Amniotic stem cell (primary cell): ENCODE measurements at regions not wholly inside any gene's neighbourhood (a gene's known extent, or its start where the extent isn't known, plus 50 kb on each side); places are given as distances from the start of the nearest gene placed in this dataset.

Source experiments
- DNase-seq: peaks from one replicate; lab custom pipeline; 2025; lab: John Stamatoyannopoulos, UW

GRCh38 chr19:28023064-28023463 is 1189.9 kb downstream of the UQCRFS1 start:
- DNase-seq, result no peak

GRCh38 chr19:28022506-28022905 is 1190.4 kb downstream of the UQCRFS1 start:
- DNase-seq, result no peak

GRCh38 chr19:28021259-28022185 is 1191.4 kb downstream of the UQCRFS1 start:
- no peak for DNase-seq

GRCh38 chr19:28020619-28021258 is 1192.2 kb downstream of the UQCRFS1 start:
- no peak for DNase-seq

- no peak for DNase-seq
Measured at GRCh38 chr19:28019901-28020300, 1193.0 kb downstream of the UQCRFS1 start.

- no peak for DNase-seq
Measured at GRCh38 chr19:28019371-28019770, 1193.6 kb downstream of the UQCRFS1 start.

GRCh38 chr19:28018499-28018898 is 1194.5 kb downstream of the UQCRFS1 start:
- DNase-seq, result no peak

- no peak for DNase-seq
Measured at GRCh38 chr19:28014615-28015405, 1198.1 kb downstream of the UQCRFS1 start.

GRCh38 chr19:28012361-28012760 is 1200.6 kb downstream of the UQCRFS1 start:
- no peak for DNase-seq

- DNase-seq, result no peak
Measured at GRCh38 chr19:28010656-28011055, 1202.3 kb downstream of the UQCRFS1 start.

- DNase-seq, result no peak
Measured at GRCh38 chr19:28009696-28010095, 1203.3 kb downstream of the UQCRFS1 start.

- DNase-seq, result no peak
Measured at GRCh38 chr19:28008695-28009094, 1204.3 kb downstream of the UQCRFS1 start.

GRCh38 chr19:28003543-28003942 is 1209.4 kb downstream of the UQCRFS1 start:
- no peak for DNase-seq

- DNase-seq, result no peak
Measured at GRCh38 chr19:27997069-27997468, 1215.9 kb downstream of the UQCRFS1 start.

- no peak for DNase-seq
Measured at GRCh38 chr19:27993619-27994570, 1219.1 kb downstream of the UQCRFS1 start.

- DNase-seq, result no peak
Measured at GRCh38 chr19:27986299-27986698, 1226.7 kb downstream of the UQCRFS1 start.

GRCh38 chr19:27975419-27976005 is 1237.4 kb downstream of the UQCRFS1 start:
- no peak for DNase-seq

GRCh38 chr19:27974082-27974513 is 1238.9 kb downstream of the UQCRFS1 start:
- DNase-seq, result no peak

- no peak for DNase-seq
Measured at GRCh38 chr19:27972291-27973040, 1240.5 kb downstream of the UQCRFS1 start.

- DNase-seq, result no peak
Measured at GRCh38 chr19:27971869-27972268, 1241.1 kb downstream of the UQCRFS1 start.
